Loucy (cell line): ENCODE measurements at regions not wholly inside any gene's neighbourhood (a gene's known extent, or its start where the extent isn't known, plus 50 kb on each side); places are given as distances from the start of the nearest gene placed in this dataset.

Source experiments
- H2AFZ ChIP-seq: fragments of 200-600 bp; sonication (generic); 2 replicates; pipeline ENCODE4 v1.6.0; 2016; ENCODE audit warnings: antibody characterized with exemption, mild to moderate bottlenecking, low read length, moderate library complexity
- H3F3A ChIP-seq: fragments of 200-600 bp; 2 replicates; pipeline ENCODE4 v1.6.0; 2016; ENCODE audit warnings: antibody characterized with exemption, low read depth, mild to moderate bottlenecking
- H3K27me3 ChIP-seq: fragments of 200-600 bp; sonication (generic); 2 replicates; pipeline ENCODE4 v1.6.1; 2014; ENCODE audit warnings: low read length, mild to moderate bottlenecking; ENCODE audit not compliant: insufficient read depth, poor library complexity, severe bottlenecking
- H3K36me3 ChIP-seq: fragments of 200-600 bp; sonication (generic); 2 replicates; pipeline ENCODE4 v1.6.1; 2016; ENCODE audit warnings: low read length; ENCODE audit not compliant: insufficient read depth
- H3K4me1 ChIP-seq: fragments of 200-600 bp; sonication (generic); 2 replicates; pipeline ENCODE4 v1.5.1; 2014; ENCODE audit warnings: low read length, mild to moderate bottlenecking; ENCODE audit not compliant: insufficient read depth, poor library complexity, severe bottlenecking
- H3K4me2 ChIP-seq: fragments of 200-600 bp; sonication (generic); 2 replicates; pipeline ENCODE4 v1.6.0; 2014; ENCODE audit warnings: antibody characterized with exemption, low read length, low read depth, mild to moderate bottlenecking; ENCODE audit not compliant: poor library complexity, severe bottlenecking
- H3K4me3 ChIP-seq: fragments of 200-600 bp; sonication (generic); 2 replicates; pipeline ENCODE4 v1.5.1; 2014; ENCODE audit warnings: low read length, mild to moderate bottlenecking, mixed read lengths; ENCODE audit not compliant: poor library complexity, severe bottlenecking
- H3K79me2 ChIP-seq: fragments of 200-600 bp; sonication (generic); 2 replicates; pipeline ENCODE4 v1.6.1; 2014; ENCODE audit warnings: low read length; ENCODE audit not compliant: insufficient read depth
- H3K9ac ChIP-seq: fragments of 200-600 bp; sonication (generic); 2 replicates; pipeline ENCODE4 v1.6.0; 2014; ENCODE audit warnings: mild to moderate bottlenecking, low read depth, low read length, moderate library complexity; ENCODE audit not compliant: poor library complexity, severe bottlenecking
- H3K9me2 ChIP-seq: fragments of 200-600 bp; sonication (generic); replicated peaks from 2 replicates; pipeline ENCODE4 v1.6.1; 2016; ENCODE audit warnings: low read depth, low read length, mixed read lengths
- H3K9me3 ChIP-seq: fragments of 200-600 bp; sonication (generic); 2 replicates; pipeline ENCODE4 v1.6.1; 2014; ENCODE audit warnings: mild to moderate bottlenecking, antibody characterized with exemption, low read length, low read depth; ENCODE audit not compliant: insufficient read depth
- H4K20me1 ChIP-seq: fragments of 200-600 bp; sonication (generic); 2 replicates; pipeline ENCODE4 v1.6.0; 2014; ENCODE audit warnings: antibody characterized with exemption, low read length, mild to moderate bottlenecking; ENCODE audit not compliant: insufficient read depth, poor library complexity, severe bottlenecking
- EZH2phosphoT487 ChIP-seq: fragments of 200-600 bp; IDR thresholded peaks from 2 replicates; pipeline ENCODE4 v1.6.1; 2018; ENCODE audit warnings: antibody characterized with exemption, mild to moderate bottlenecking, moderate library complexity, borderline replicate concordance
- TF ChIP-seq, protein P1 (sequence below): fragments of 200-600 bp; sonication (generic); conservative IDR thresholded peaks from 2 replicates; pipeline ENCODE4 v1.5.1; 2014; ENCODE audit warnings: mild to moderate bottlenecking, antibody characterized with exemption, low read length

- no peak overlapping the region for H3K4me3 ChIP-seq
- no peaks in the 10 kb centered on the region for H3K4me1 ChIP-seq
- TF ChIP-seq, protein P1, sequence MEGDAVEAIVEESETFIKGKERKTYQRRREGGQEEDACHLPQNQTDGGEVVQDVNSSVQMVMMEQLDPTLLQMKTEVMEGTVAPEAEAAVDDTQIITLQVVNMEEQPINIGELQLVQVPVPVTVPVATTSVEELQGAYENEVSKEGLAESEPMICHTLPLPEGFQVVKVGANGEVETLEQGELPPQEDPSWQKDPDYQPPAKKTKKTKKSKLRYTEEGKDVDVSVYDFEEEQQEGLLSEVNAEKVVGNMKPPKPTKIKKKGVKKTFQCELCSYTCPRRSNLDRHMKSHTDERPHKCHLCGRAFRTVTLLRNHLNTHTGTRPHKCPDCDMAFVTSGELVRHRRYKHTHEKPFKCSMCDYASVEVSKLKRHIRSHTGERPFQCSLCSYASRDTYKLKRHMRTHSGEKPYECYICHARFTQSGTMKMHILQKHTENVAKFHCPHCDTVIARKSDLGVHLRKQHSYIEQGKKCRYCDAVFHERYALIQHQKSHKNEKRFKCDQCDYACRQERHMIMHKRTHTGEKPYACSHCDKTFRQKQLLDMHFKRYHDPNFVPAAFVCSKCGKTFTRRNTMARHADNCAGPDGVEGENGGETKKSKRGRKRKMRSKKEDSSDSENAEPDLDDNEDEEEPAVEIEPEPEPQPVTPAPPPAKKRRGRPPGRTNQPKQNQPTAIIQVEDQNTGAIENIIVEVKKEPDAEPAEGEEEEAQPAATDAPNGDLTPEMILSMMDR: no peak
- TF ChIP-seq EZH2phosphoT487: no peak
- H3F3A ChIP-seq: no peaks in the 10 kb centered on the region
- no peaks in the 10 kb centered on the region for H3K36me3 ChIP-seq
- H4K20me1 ChIP-seq: no peaks in the 10 kb centered on the region
- no peaks in the 10 kb centered on the region for H3K27me3 ChIP-seq
- no peak overlapping the region for H2AFZ ChIP-seq
- H3K9me3 ChIP-seq: no peaks in the 10 kb centered on the region
- H3K9ac ChIP-seq: no peak overlapping the region
- no peaks in the 10 kb centered on the region for H3K9me2 ChIP-seq
- H3K4me2 ChIP-seq: no peak overlapping the region
- no peaks in the 10 kb centered on the region for H3K79me2 ChIP-seq
These were observed 121.6 kb upstream of the FAM204A start for GRCh38 chr10:118463740-118464139.

- Histone ChIP-seq H2AFZ (no peak overlapping the region), H3K9ac (no peak overlapping the region), H3K4me2 (no peak overlapping the region), H3K36me3 (no peaks in the 10 kb centered on the region), H3K4me3 (no peak overlapping the region), H3K79me2 (no peaks in the 10 kb centered on the region), H4K20me1 (no peaks in the 10 kb centered on the region), H3K4me1 (no peaks in the 10 kb centered on the region), H3K9me3 (no peaks in the 10 kb centered on the region), H3K27me3 (no peaks in the 10 kb centered on the region), H3F3A (no peaks in the 10 kb centered on the region), H3K9me2 (no peaks in the 10 kb centered on the region)
- TF ChIP-seq EZH2phosphoT487: no peak
- TF ChIP-seq, protein P1: no peak
These were observed 120.3 kb upstream of the FAM204A start for GRCh38 chr10:118462401-118462800.

DNA sequence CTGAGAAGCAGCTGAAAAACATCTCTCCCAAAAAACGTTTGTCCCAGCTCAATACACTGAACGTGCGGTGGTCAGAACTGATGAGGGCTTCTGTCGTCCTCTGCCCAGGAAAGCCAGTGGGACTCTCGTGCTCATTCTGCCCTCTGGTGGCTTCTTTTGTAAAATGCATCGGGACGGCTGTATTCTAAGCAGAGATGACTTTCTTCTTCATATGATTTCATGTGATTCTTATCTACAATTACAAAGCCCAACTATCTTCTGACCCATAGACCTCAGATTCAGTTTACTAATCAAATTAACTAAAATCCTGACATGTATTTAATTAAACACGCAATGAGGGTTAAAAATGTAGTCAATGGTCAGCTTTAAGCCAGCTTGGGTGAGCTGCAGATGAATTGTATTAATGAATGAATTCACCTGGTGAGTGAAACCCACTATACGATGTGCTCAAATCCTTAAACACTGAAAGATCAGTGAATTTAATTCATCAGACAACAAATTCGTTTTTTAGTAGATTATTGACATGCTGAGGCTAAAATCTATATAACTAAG, 117.6 kb upstream of the FAM204A start:
- no peaks in the 10 kb centered on the region for H3K36me3 ChIP-seq
- TF ChIP-seq, protein P1: peak; percentile 89
- TF ChIP-seq EZH2phosphoT487: no peak
- peak overlapping the region; percentile 93 for H2AFZ ChIP-seq
- peak overlapping the region; percentile 57 for H3K4me3 ChIP-seq
- H3K9me3 ChIP-seq: no peaks in the 10 kb centered on the region
- H3K27me3 ChIP-seq: no peaks in the 10 kb centered on the region
- H3K9ac ChIP-seq: no peak overlapping the region
- no peaks in the 10 kb centered on the region for H3K9me2 ChIP-seq
- H3K4me1 ChIP-seq: no peaks in the 10 kb centered on the region
- H3F3A ChIP-seq: no peaks in the 10 kb centered on the region
- H3K79me2 ChIP-seq: no peaks in the 10 kb centered on the region
- H4K20me1 ChIP-seq: no peaks in the 10 kb centered on the region
- H3K4me2 ChIP-seq: peak overlapping the region; percentile 70
